ENCODE measurements at regions not wholly inside any gene's neighbourhood (a gene's known extent, or its start where the extent isn't known, plus 50 kb on each side); places are given as distances from the start of the nearest gene placed in this dataset.

GRCh38 chr11:129728581-129728980, 87.1 kb upstream of the TMEM45B start:
- TF ChIP-seq YY1 (IDR thresholded peaks at IDR 0.05; ENCODE audit: insufficient read depth, insufficient read length): no peak
- no peak for TF ChIP-seq SUZ12 (IDR thresholded peaks at IDR 0.05; ENCODE audit: extremely low read depth, insufficient read depth, insufficient read length)

Data from NT2/D1 (cell line).